Left ventricle myocardium inferior (tissue), 1 donor: ENCODE measurements at regions not wholly inside any gene's neighbourhood (a gene's known extent, or its start where the extent isn't known, plus 50 kb on each side); places are given as distances from the start of the nearest gene placed in this dataset.
"Not testable (repeated sequence)": the region's sequence is repeated elsewhere in the genome, so short reads cannot be mapped to it uniquely, and the experiment has no call there.

ENCODE experiments used
- DNase-seq: peaks from one replicate; pipeline ENCODE4 v3.0.0-alpha.2; 2020
- H3K27ac ChIP-seq: fragments of 200-600 bp; replicated peaks from 2 replicates; pipeline ENCODE4 v1.8.0; 2021
- H3K27me3 ChIP-seq: fragments of 200-600 bp; 2 replicates; pipeline ENCODE4 v1.8.0; 2021; ENCODE audit warnings: low read depth
- H3K36me3 ChIP-seq: fragments of 200-600 bp; 2 replicates; pipeline ENCODE4 v1.8.0; 2021
- H3K4me1 ChIP-seq: fragments of 200-600 bp; 2 replicates; pipeline ENCODE4 v1.8.0; 2021
- H3K4me3 ChIP-seq: fragments of 200-600 bp; 2 replicates; pipeline ENCODE4 v1.8.0; 2021; ENCODE audit warnings: mild to moderate bottlenecking, moderate library complexity
- H3K9me3 ChIP-seq: fragments of 200-600 bp; replicated peaks from 2 replicates; pipeline ENCODE4 v1.8.0; 2021
- intact Hi-C: fragments of 100-400 bp; cut with micrococcal nuclease; formaldehyde crosslinking; loops from one replicate; pipeline ENCODE4 v1.11.0; 2022
- TF ChIP-seq, protein P1 (sequence below): fragments of 200-600 bp; IDR thresholded peaks from 2 replicates; pipeline ENCODE4 v1.8.0; 2021; ENCODE audit warnings: antibody characterized with exemption, mild to moderate bottlenecking, borderline replicate concordance
- donor health status: DM: no; HTN: yes; CAD: no; lungs with severe emphysema.

DNA sequence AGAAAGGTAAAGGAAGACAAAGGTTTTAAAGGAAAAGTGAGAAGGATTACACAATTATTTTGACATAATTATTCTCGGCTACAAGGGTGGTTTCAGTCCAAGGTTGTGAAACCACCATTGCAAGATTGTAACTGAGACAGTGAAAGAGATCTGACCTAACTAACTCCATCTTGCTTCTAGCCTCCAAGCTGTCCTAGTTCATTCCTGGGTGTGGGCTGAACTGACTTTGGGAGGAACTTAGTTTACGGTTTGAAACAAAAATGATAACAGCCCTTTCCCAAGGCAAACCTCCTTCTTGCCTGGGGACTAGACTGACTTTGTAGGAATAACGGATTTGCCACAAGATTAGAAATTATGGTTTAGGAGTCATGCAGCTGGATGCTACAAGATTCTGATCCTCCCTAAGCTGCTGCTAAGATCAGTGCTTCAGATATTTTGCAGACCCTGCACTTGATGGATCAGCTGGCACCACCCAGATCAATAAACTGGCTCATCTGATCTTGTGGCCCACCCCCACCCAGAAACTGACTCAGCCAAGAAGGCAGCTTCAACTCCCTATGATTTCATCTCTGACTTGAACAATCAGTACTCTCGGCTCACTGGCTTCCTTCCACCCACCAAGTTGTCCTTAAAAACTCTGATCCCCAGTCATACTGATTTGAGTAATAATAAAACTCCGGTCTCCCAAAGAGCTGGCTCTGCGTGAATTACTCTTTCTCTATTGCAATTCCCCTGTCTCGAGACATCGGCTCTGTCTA is 57.7 kb upstream of the AADACL2 start:
- H3K27ac ChIP-seq, result no peak overlapping the region
- H3K9me3 ChIP-seq, result peaks cover 22% of the 10 kb centered on the region
- intact Hi-C loops, result no loop called here
- no peaks in the 10 kb centered on the region for H3K4me1 ChIP-seq
- no peak for DNase-seq
- no peaks in the 10 kb centered on the region for H3K27me3 ChIP-seq
- no peaks in the 10 kb centered on the region for H3K36me3 ChIP-seq
- TF ChIP-seq, protein P1, sequence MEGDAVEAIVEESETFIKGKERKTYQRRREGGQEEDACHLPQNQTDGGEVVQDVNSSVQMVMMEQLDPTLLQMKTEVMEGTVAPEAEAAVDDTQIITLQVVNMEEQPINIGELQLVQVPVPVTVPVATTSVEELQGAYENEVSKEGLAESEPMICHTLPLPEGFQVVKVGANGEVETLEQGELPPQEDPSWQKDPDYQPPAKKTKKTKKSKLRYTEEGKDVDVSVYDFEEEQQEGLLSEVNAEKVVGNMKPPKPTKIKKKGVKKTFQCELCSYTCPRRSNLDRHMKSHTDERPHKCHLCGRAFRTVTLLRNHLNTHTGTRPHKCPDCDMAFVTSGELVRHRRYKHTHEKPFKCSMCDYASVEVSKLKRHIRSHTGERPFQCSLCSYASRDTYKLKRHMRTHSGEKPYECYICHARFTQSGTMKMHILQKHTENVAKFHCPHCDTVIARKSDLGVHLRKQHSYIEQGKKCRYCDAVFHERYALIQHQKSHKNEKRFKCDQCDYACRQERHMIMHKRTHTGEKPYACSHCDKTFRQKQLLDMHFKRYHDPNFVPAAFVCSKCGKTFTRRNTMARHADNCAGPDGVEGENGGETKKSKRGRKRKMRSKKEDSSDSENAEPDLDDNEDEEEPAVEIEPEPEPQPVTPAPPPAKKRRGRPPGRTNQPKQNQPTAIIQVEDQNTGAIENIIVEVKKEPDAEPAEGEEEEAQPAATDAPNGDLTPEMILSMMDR, result no peak
- H3K4me3 ChIP-seq, result no peak overlapping the region

DNA sequence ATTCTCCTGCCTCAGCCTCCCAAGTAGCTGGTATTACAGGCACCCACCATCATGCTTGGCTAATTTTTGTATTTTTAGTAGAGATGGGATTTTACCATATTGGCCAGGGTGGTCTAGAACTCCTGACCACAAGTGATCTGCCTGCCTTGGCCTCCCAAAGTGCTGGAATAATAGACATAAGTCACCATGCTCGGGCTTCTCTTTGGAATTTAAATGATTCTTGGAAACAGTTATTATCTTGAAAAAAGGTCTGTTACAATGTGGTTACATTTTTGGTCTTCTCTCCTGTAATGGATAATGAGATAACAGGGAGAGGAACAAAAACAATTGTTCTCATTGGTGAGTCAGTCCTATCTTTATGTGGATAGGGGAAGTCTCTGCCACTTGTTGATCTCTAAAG is 59.8 kb upstream of the AADACL2 start:
- intact Hi-C loops, result no loop called here
- Histone ChIP-seq H3K27ac (no peak overlapping the region), H3K36me3 (no peaks in the 10 kb centered on the region), H3K27me3 (no peaks in the 10 kb centered on the region), H3K4me1 (no peaks in the 10 kb centered on the region), H3K9me3 (peaks cover 40% of the 10 kb centered on the region), H3K4me3 (no peak overlapping the region)
- no peak for DNase-seq
- TF ChIP-seq, protein P1, result no peak

DNA sequence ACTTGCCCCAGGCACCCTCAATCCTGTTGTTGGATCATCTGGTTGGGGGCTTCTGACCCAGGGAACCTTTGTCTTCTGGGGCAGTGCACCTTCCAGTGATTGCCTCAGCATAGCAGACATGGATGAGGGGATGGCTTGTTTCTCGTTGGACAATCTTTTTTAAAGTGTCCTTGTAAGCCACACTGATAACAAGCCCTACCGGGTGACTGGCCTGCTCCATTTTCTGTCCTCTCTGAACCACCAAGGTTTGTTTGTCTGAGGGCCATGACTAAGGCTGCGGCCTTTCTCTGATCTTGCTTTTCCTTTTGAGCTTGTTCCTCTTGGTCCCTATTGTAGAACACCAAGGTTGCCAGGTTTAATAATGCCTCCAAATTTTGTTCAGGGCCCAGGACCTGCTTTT is 66.0 kb upstream of the AADACL2 start:
- H3K4me3 ChIP-seq, DNase-seq, H3K36me3 ChIP-seq, intact Hi-C loops, H3K4me1 ChIP-seq, H3K27ac ChIP-seq, H3K27me3 ChIP-seq: not testable (repeated sequence)
- H3K9me3 ChIP-seq, result peaks cover 37% of the 10 kb centered on the region

DNA sequence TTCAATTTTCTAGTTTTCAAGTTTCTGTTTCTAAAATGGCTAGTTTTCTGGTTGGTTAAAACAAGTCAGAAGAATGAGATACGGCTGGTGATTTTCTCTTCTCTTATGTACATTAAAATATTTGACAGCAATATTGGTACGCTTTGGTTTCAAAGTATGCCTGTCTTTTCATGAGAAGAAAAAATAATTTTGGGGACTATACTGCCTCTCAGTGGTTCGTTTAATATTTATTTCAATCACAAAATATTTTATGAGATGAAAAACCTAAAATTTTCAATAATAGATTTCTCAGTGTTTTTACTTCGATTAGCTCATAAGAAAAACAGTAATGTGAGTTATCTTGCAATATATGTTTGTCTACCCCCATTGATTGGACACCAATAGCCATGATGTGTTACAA is 72.8 kb upstream of the AADACL2 start:
- H3K27me3 ChIP-seq, result no peaks in the 10 kb centered on the region
- intact Hi-C loops, result no loop called here
- TF ChIP-seq, protein P1, result peak; percentile 22
- H3K9me3 ChIP-seq, result no peaks in the 10 kb centered on the region
- DNase-seq, result no peak
- H3K36me3 ChIP-seq, result no peaks in the 10 kb centered on the region
- no peak overlapping the region for H3K4me3 ChIP-seq
- H3K27ac ChIP-seq, result no peak overlapping the region
- H3K4me1 ChIP-seq, result no peaks in the 10 kb centered on the region

DNA sequence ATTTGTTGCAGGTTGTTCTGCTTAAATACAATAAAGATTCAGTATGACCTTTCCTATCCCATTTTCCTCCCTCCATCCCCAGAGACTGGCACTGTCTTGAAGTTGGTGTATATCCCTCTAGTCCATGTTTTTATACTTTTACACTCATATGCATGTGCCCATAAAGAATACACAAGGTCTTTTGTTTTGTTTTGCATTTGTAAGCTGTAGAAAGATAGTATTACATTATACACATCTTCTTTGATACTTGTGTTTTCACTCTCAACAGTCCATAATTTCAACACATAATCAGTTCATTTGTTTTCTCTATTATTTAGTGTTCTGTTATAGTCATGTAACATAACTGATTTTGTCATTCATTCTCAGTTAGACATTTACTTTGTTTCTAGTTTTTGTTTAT is 88.7 kb upstream of the AADACL2 start:
- Histone ChIP-seq H3K27me3 (no peaks in the 10 kb centered on the region), H3K9me3 (no peaks in the 10 kb centered on the region), H3K4me3 (no peak overlapping the region), H3K4me1 (no peaks in the 10 kb centered on the region), H3K36me3 (no peaks in the 10 kb centered on the region), H3K27ac (no peak overlapping the region)
- TF ChIP-seq, protein P1, result no peak
- intact Hi-C loops, result no loop called here
- no peak for DNase-seq

DNA sequence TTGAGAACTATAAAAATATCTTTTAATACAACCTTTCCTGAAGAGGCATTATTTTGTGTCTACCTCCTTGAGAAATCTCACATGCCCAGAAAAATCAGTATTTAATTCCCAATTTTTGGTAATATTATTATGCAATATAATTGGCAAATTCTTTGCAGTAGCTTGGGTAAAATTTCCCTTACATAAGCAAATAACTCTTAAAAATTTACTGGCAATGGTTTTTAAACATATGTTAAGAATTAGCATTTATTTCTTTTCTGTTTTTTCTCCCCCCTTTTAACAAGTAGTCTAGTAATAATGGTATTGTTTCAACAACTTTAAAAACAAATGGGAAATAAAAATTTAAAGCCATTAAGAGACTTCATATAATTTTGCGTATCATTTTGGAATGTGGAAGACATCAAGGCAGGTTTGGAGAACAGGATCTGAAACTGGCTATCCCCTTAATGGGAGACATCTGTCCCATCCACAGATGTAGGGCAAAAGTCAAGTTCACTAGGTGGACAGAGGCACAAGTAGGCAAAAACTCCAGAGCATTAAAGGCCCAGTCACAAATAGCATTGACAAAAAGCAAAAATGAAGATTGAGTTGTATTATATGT is 89.6 kb upstream of the AADACL2 start:
- H3K9me3 ChIP-seq, result no peaks in the 10 kb centered on the region
- no peak overlapping the region for H3K4me3 ChIP-seq
- intact Hi-C loops, result no loop called here
- DNase-seq, result no peak
- no peaks in the 10 kb centered on the region for H3K4me1 ChIP-seq
- TF ChIP-seq, protein P1, result no peak
- no peak overlapping the region for H3K27ac ChIP-seq
- no peaks in the 10 kb centered on the region for H3K36me3 ChIP-seq
- no peaks in the 10 kb centered on the region for H3K27me3 ChIP-seq
